ENCODE measurements at regions not wholly inside any gene's neighbourhood (a gene's known extent, or its start where the extent isn't known, plus 50 kb on each side); places are given as distances from the start of the nearest gene placed in this dataset.

DNA sequence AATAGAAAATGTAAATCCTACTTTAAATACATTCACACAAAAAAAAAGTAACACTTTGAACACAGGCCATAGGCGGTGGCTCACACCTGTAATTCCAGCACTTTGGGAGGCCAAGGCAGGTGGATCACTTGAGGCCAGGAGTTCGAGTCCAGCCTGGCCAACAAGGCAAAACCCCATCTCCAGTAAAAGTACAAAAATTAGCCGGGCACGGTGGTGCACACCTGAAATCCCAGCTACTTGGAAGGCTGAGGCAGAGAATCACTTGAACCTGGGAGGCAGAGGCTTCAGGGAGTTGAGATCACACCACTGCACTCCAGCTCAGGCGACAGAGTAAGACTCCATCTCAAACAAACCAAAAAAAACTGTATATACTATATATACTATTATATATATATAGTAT, 303.6 kb downstream of the BCL11A start:
- TF ChIP-seq, protein P1, sequence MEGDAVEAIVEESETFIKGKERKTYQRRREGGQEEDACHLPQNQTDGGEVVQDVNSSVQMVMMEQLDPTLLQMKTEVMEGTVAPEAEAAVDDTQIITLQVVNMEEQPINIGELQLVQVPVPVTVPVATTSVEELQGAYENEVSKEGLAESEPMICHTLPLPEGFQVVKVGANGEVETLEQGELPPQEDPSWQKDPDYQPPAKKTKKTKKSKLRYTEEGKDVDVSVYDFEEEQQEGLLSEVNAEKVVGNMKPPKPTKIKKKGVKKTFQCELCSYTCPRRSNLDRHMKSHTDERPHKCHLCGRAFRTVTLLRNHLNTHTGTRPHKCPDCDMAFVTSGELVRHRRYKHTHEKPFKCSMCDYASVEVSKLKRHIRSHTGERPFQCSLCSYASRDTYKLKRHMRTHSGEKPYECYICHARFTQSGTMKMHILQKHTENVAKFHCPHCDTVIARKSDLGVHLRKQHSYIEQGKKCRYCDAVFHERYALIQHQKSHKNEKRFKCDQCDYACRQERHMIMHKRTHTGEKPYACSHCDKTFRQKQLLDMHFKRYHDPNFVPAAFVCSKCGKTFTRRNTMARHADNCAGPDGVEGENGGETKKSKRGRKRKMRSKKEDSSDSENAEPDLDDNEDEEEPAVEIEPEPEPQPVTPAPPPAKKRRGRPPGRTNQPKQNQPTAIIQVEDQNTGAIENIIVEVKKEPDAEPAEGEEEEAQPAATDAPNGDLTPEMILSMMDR (IDR thresholded peaks at IDR 0.05; ENCODE audit: insufficient read depth, low read length) = no peak
- TF ChIP-seq POLR2AphosphoS5 (IDR thresholded peaks at IDR 0.05; ENCODE audit: low read depth) (no peak), GABPA (IDR thresholded peaks at IDR 0.05; ENCODE audit: low read depth) (no peak), SPI1 (IDR thresholded peaks at IDR 0.05; ENCODE audit: borderline replicate concordance, low read depth) (no peak)
- TF ChIP-seq, protein P2, sequence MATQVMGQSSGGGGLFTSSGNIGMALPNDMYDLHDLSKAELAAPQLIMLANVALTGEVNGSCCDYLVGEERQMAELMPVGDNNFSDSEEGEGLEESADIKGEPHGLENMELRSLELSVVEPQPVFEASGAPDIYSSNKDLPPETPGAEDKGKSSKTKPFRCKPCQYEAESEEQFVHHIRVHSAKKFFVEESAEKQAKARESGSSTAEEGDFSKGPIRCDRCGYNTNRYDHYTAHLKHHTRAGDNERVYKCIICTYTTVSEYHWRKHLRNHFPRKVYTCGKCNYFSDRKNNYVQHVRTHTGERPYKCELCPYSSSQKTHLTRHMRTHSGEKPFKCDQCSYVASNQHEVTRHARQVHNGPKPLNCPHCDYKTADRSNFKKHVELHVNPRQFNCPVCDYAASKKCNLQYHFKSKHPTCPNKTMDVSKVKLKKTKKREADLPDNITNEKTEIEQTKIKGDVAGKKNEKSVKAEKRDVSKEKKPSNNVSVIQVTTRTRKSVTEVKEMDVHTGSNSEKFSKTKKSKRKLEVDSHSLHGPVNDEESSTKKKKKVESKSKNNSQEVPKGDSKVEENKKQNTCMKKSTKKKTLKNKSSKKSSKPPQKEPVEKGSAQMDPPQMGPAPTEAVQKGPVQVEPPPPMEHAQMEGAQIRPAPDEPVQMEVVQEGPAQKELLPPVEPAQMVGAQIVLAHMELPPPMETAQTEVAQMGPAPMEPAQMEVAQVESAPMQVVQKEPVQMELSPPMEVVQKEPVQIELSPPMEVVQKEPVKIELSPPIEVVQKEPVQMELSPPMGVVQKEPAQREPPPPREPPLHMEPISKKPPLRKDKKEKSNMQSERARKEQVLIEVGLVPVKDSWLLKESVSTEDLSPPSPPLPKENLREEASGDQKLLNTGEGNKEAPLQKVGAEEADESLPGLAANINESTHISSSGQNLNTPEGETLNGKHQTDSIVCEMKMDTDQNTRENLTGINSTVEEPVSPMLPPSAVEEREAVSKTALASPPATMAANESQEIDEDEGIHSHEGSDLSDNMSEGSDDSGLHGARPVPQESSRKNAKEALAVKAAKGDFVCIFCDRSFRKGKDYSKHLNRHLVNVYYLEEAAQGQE (IDR thresholded peaks at IDR 0.05; ENCODE audit: insufficient replicate concordance, low read depth) = no peak

All from HL-60 (cell line).